H9 (cell line): ENCODE measurements at regions not wholly inside any gene's neighbourhood (a gene's known extent, or its start where the extent isn't known, plus 50 kb on each side); places are given as distances from the start of the nearest gene placed in this dataset.

Experiments used
- DNase-seq: peaks from one replicate; pipeline ENCODE4 v3.0.0-alpha.2; 2017
- H2AFZ ChIP-seq: one replicate; pipeline ENCODE4 v1.6.1; 2013; ENCODE audit warnings: mild to moderate bottlenecking, low read length, control low read depth, moderate library complexity
- H2AK5ac ChIP-seq: 2 replicates; pipeline ENCODE4 v1.6.1; 2013; ENCODE audit warnings: low read length, control low read depth, mixed read lengths; ENCODE audit not compliant: insufficient read length
- H2BK120ac ChIP-seq: one replicate; pipeline ENCODE4 v1.6.1; 2013; ENCODE audit warnings: low read depth, mild to moderate bottlenecking, low read length, control low read depth, inconsistent platforms; ENCODE audit not compliant: poor library complexity, severe bottlenecking
- H2BK12ac ChIP-seq: 2 replicates; pipeline ENCODE4 v1.6.1; 2013; ENCODE audit warnings: low read length, control low read depth, mixed read lengths, low read depth; ENCODE audit not compliant: insufficient read length
- H2BK15ac ChIP-seq: 2 replicates; pipeline ENCODE4 v1.6.1; 2013; ENCODE audit warnings: low read depth, low read length, control low read depth
- H2BK20ac ChIP-seq: one replicate; pipeline ENCODE4 v1.6.1; 2013; ENCODE audit warnings: low read depth, mild to moderate bottlenecking, low read length, control low read depth, inconsistent platforms; ENCODE audit not compliant: poor library complexity, severe bottlenecking
- H2BK5ac ChIP-seq: 2 replicates; pipeline ENCODE4 v1.6.1; 2013; ENCODE audit warnings: low read length, control low read depth, mixed read lengths; ENCODE audit not compliant: insufficient read length
- H3K14ac ChIP-seq: 2 replicates; pipeline ENCODE4 v1.6.1; 2013; ENCODE audit warnings: low read length, control low read depth; ENCODE audit not compliant: insufficient read depth
- H3K18ac ChIP-seq: 2 replicates; pipeline ENCODE4 v1.6.1; 2013; ENCODE audit warnings: low read depth, mild to moderate bottlenecking, mixed read lengths, low read length, control low read depth; ENCODE audit not compliant: insufficient read length
- H3K23ac ChIP-seq: 2 replicates; pipeline ENCODE4 v1.6.1; 2013; ENCODE audit warnings: low read length, control low read depth, mixed read lengths, low read depth; ENCODE audit not compliant: insufficient read length
- H3K23me2 ChIP-seq: 2 replicates; pipeline ENCODE4 v1.6.1; 2013; ENCODE audit warnings: low read depth, mild to moderate bottlenecking, mixed read lengths, low read length, control low read depth; ENCODE audit not compliant: insufficient read length, poor library complexity, severe bottlenecking
- H3K27ac ChIP-seq: 2 replicates; pipeline ENCODE4 v1.5.1; 2013; ENCODE audit warnings: low read length, control low read depth, mixed read lengths, low read depth; ENCODE audit not compliant: insufficient read length
- H3K27me3 ChIP-seq: 2 replicates; pipeline ENCODE4 v1.6.1; 2013; ENCODE audit warnings: low read length, control low read depth, inconsistent platforms; ENCODE audit not compliant: insufficient read depth
- H3K4ac ChIP-seq: 2 replicates; pipeline ENCODE4 v1.6.1; 2013; ENCODE audit warnings: low read depth, mild to moderate bottlenecking, control low read depth, inconsistent platforms, low read length, moderate library complexity
- H3K4me1 ChIP-seq: 2 replicates; pipeline ENCODE4 v1.6.1; 2013; ENCODE audit warnings: low read length, control low read depth, inconsistent platforms; ENCODE audit not compliant: insufficient read depth
- H3K4me2 ChIP-seq: 2 replicates; pipeline ENCODE4 v1.6.1; 2013; ENCODE audit warnings: low read length, control low read depth, mixed read lengths; ENCODE audit not compliant: insufficient read length, insufficient read depth
- H3K56ac ChIP-seq: 2 replicates; pipeline ENCODE4 v1.6.1; 2013; ENCODE audit warnings: low read depth, mild to moderate bottlenecking, mixed read lengths, low read length, control low read depth; ENCODE audit not compliant: insufficient read length
- H3K79me1 ChIP-seq: 2 replicates; pipeline ENCODE4 v1.6.1; 2013; ENCODE audit warnings: low read depth, mild to moderate bottlenecking, moderate library complexity, low read length, control low read depth, inconsistent platforms; ENCODE audit not compliant: insufficient read depth, poor library complexity, severe bottlenecking
- H3K79me2 ChIP-seq: 2 replicates; pipeline ENCODE4 v1.6.1; 2013; ENCODE audit warnings: low read length, control low read depth, inconsistent platforms; ENCODE audit not compliant: insufficient read depth
- H3K9ac ChIP-seq: 2 replicates; pipeline ENCODE4 v1.6.1; 2013; ENCODE audit warnings: low read length, control low read depth, mixed read lengths; ENCODE audit not compliant: insufficient read length; ENCODE audit errors: extremely low read depth
- H3K9me3 ChIP-seq: one replicate; pipeline ENCODE4 v1.6.1; 2013; ENCODE audit warnings: low read depth, low read length, inconsistent platforms; ENCODE audit not compliant: control insufficient read depth
- H3T11ph ChIP-seq: one replicate; pipeline ENCODE4 v1.6.1; 2013; ENCODE audit warnings: mild to moderate bottlenecking, low read length, control low read depth, inconsistent platforms
- H4K20me1 ChIP-seq: one replicate; pipeline ENCODE4 v1.6.1; 2013; ENCODE audit not compliant: control insufficient read depth, insufficient read length, insufficient read depth
- H4K5ac ChIP-seq: 2 replicates; pipeline ENCODE4 v1.6.1; 2013; ENCODE audit warnings: low read depth, mild to moderate bottlenecking, mixed read lengths, low read length, control low read depth; ENCODE audit not compliant: insufficient read length
- H4K8ac ChIP-seq: replicated peaks from 2 replicates; pipeline ENCODE4 v1.6.1; 2013; ENCODE audit warnings: low read length, control low read depth, mixed read lengths, low read depth; ENCODE audit not compliant: insufficient read length
- H4K91ac ChIP-seq: 2 replicates; pipeline ENCODE4 v1.6.1; 2013; ENCODE audit warnings: low read depth, mild to moderate bottlenecking, moderate library complexity, mixed read lengths, low read length, control low read depth; ENCODE audit not compliant: insufficient read length
- H3K27ac Mint-ChIP-seq, 3 experiments: 2 replicates in 2 of 3; 3 replicates in 1 of 3; pipeline ENCODE4 v1.8.0; 2020 to 2021; ENCODE audit warnings: mixed read lengths in 3 of 3, mild to moderate bottlenecking in 1 of 3, moderate library complexity in 1 of 3
- H3K27me3 Mint-ChIP-seq: 2 replicates; pipeline ENCODE4 v1.8.0; 2021; ENCODE audit warnings: low read depth, mild to moderate bottlenecking, moderate library complexity, mixed read lengths
- H3K36me3 Mint-ChIP-seq, 3 experiments: 2 replicates in 2 of 3; 3 replicates in 1 of 3; pipeline ENCODE4 v1.8.0; 2020 to 2021; ENCODE audit warnings: low read depth in 3 of 3, mixed read lengths in 3 of 3; ENCODE audit not compliant: insufficient read depth in 1 of 3
- H3K4me1 Mint-ChIP-seq, 2 experiments: 2 replicates each; pipeline ENCODE4 v1.8.0; 2020; ENCODE audit warnings: mixed read lengths in 2 of 2
- H3K4me3 Mint-ChIP-seq, 2 experiments: 2 replicates in 1 of 2; 3 replicates in 1 of 2; pipeline ENCODE4 v1.8.0; 2020 to 2021; ENCODE audit warnings: mild to moderate bottlenecking in 2 of 2, mixed read lengths in 2 of 2, moderate library complexity in 1 of 2
- H3K9me3 Mint-ChIP-seq, 2 experiments: 2 replicates in 1 of 2; 3 replicates in 1 of 2; pipeline ENCODE4 v1.8.0; 2020; ENCODE audit warnings: mild to moderate bottlenecking in 2 of 2, mixed read lengths in 2 of 2, moderate library complexity in 1 of 2
- CTCF ChIP-seq: fragments of 200-600 bp; sonication (generic); conservative IDR thresholded peaks from 3 replicates; pipeline ENCODE4 v1.8.0; 2021; ENCODE audit warnings: antibody characterized with exemption, mild to moderate bottlenecking
- WGBS: extraction: QIAGEN DNeasy Blood & Tissue Kit; methylation state at CpG from one replicate; pipeline ENCODE4 v1.1.7; 2013; ENCODE audit warnings: missing lambda C conversion rate, low lambda C conversion rate, mixed read lengths; ENCODE audit not compliant: insufficient read length; ENCODE audit errors: extremely low coverage; 5-methylcytosine and 5-hydroxymethylcytosine counted together

DNA sequence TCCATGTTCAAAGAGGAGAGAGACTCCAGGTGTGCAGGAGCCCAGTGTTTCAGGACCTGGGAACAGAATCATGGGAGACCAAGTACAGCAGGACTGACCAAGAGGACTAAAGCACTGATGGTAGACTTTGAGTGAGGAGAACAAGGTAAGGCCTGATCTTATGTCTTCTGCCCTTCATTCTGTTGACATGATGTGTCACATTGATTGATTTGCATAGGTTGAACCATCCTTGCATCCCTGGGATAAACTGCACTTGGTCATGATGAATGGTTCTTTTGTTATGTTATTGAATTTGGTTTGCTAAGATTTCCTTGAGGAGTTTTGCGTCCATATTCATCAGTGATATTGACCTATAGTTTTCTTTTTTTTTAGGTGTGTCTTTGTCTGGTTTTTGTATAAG is 497.0 kb downstream of the TMEM121 start:
- Histone ChIP-seq H2BK20ac (no peak overlapping the region), H2BK5ac (no peak overlapping the region), H3K14ac (no peak overlapping the region), H2BK15ac (no peak overlapping the region), H4K8ac (no peak overlapping the region), H2BK120ac (no peak overlapping the region), H3K4me2 (no peak overlapping the region), H3K23me2 (no peaks in the 10 kb centered on the region), H2BK12ac (no peak overlapping the region), H3K4ac (no peak overlapping the region), H4K5ac (no peak overlapping the region), H3K27me3 (no peaks in the 10 kb centered on the region), H3K9ac (no peak overlapping the region), H4K20me1 (no peaks in the 10 kb centered on the region), H2AK5ac (no peak overlapping the region), H3K23ac (no peak overlapping the region), H3K18ac (no peak overlapping the region), H3K56ac (no peak overlapping the region), H3T11ph (no peak overlapping the region), H4K91ac (no peak overlapping the region), H3K27ac (no peak overlapping the region), H2AFZ (no peak overlapping the region), H3K79me2 (no peaks in the 10 kb centered on the region), H3K9me3 (peaks cover 80% of the 10 kb centered on the region), H3K4me1 (no peaks in the 10 kb centered on the region), H3K79me1 (no peaks in the 10 kb centered on the region)
- Mint-ChIP-seq H3K4me3 (no peak overlapping the region), H3K9me3 (peaks cover 97% of the 10 kb centered on the region in 2 experiments), H3K27me3 (peaks cover 2% of the 10 kb centered on the region; the same call in 1 of the 2 replicates), H3K27ac (no peak overlapping the region), H3K4me1 (no peaks in the 10 kb centered on the region), H3K36me3 (peaks cover 5 to 14% (median 9%) of the 10 kb centered on the region in 3 experiments; a peak in 6 of 7 replicates)
- TF ChIP-seq CTCF = no peak
- no CpG with 5 or more reads among the region's 1 CpG for WGBS
- no peak for DNase-seq
